Left ventricle myocardium inferior (tissue), 1 donor: ENCODE measurements at regions not wholly inside any gene's neighbourhood (a gene's known extent, or its start where the extent isn't known, plus 50 kb on each side); places are given as distances from the start of the nearest gene placed in this dataset.

Source experiments
- DNase-seq: peaks from one replicate; pipeline ENCODE4 v3.0.0-alpha.2; 2020
- H3K27ac ChIP-seq: fragments of 200-600 bp; replicated peaks from 2 replicates; pipeline ENCODE4 v1.8.0; 2021
- H3K27me3 ChIP-seq: fragments of 200-600 bp; 2 replicates; pipeline ENCODE4 v1.8.0; 2021; ENCODE audit warnings: low read depth
- H3K36me3 ChIP-seq: fragments of 200-600 bp; 2 replicates; pipeline ENCODE4 v1.8.0; 2021
- H3K4me1 ChIP-seq: fragments of 200-600 bp; 2 replicates; pipeline ENCODE4 v1.8.0; 2021
- H3K4me3 ChIP-seq: fragments of 200-600 bp; 2 replicates; pipeline ENCODE4 v1.8.0; 2021; ENCODE audit warnings: mild to moderate bottlenecking, moderate library complexity
- H3K9me3 ChIP-seq: fragments of 200-600 bp; replicated peaks from 2 replicates; pipeline ENCODE4 v1.8.0; 2021
- CTCF ChIP-seq: fragments of 200-600 bp; IDR thresholded peaks from 2 replicates; pipeline ENCODE4 v1.8.0; 2021; ENCODE audit warnings: antibody characterized with exemption, mild to moderate bottlenecking, borderline replicate concordance
- intact Hi-C: fragments of 100-400 bp; cut with micrococcal nuclease; formaldehyde crosslinking; loops from one replicate; pipeline ENCODE4 v1.11.0; 2022
- donor health status: DM: no; HTN: yes; CAD: no; lungs with severe emphysema.

- Histone ChIP-seq H3K4me1 (peaks cover 4% of the 10 kb centered on the region), H3K27me3 (no peaks in the 10 kb centered on the region), H3K4me3 (no peak overlapping the region), H3K27ac (no peak overlapping the region), H3K36me3 (no peaks in the 10 kb centered on the region), H3K9me3 (no peaks in the 10 kb centered on the region)
- intact Hi-C loops, result no loop called here
- no peak for TF ChIP-seq CTCF
- no peak for DNase-seq
Observed at GRCh38 chr13:40127925-40128324, 472.5 kb downstream of the COG6 start.

- intact Hi-C loops, result no loop called here
- Histone ChIP-seq H3K4me3 (no peak overlapping the region), H3K9me3 (no peaks in the 10 kb centered on the region), H3K36me3 (no peaks in the 10 kb centered on the region), H3K27me3 (no peaks in the 10 kb centered on the region), H3K4me1 (peaks cover 5% of the 10 kb centered on the region), H3K27ac (no peak overlapping the region)
- DNase-seq, result no peak
- no peak for TF ChIP-seq CTCF
Observed at GRCh38 chr13:40129467-40129866, 474.0 kb downstream of the COG6 start.

- Histone ChIP-seq H3K27ac (no peak overlapping the region), H3K4me3 (no peak overlapping the region), H3K36me3 (no peaks in the 10 kb centered on the region), H3K9me3 (no peaks in the 10 kb centered on the region), H3K4me1 (peaks cover 5% of the 10 kb centered on the region), H3K27me3 (no peaks in the 10 kb centered on the region)
- TF ChIP-seq CTCF, result no peak
- no peak for DNase-seq
- intact Hi-C loops, result no loop called here
Observed at GRCh38 chr13:40130871-40131636, 475.6 kb downstream of the COG6 start.

- H3K27ac ChIP-seq, result no peak overlapping the region
- no peaks in the 10 kb centered on the region for H3K9me3 ChIP-seq
- TF ChIP-seq CTCF, result no peak
- H3K27me3 ChIP-seq, result no peaks in the 10 kb centered on the region
- H3K4me3 ChIP-seq, result no peak overlapping the region
- intact Hi-C loops, result no loop called here
- H3K36me3 ChIP-seq, result no peaks in the 10 kb centered on the region
- DNase-seq, result no peak
- H3K4me1 ChIP-seq, result peaks cover 5% of the 10 kb centered on the region
Observed at GRCh38 chr13:40132249-40132648, 476.8 kb downstream of the COG6 start.

GRCh38 chr13:40136896-40137295 lies 481.4 kb downstream of the COG6 start:
- no peak for DNase-seq
- Histone ChIP-seq H3K36me3 (no peaks in the 10 kb centered on the region), H3K27ac (no peak overlapping the region), H3K4me1 (peaks cover 5% of the 10 kb centered on the region), H3K9me3 (no peaks in the 10 kb centered on the region), H3K27me3 (no peaks in the 10 kb centered on the region), H3K4me3 (no peak overlapping the region)
- intact Hi-C loops, result no loop called here
- TF ChIP-seq CTCF, result no peak
